A673 (cell line): ENCODE measurements at regions not wholly inside any gene's neighbourhood (a gene's known extent, or its start where the extent isn't known, plus 50 kb on each side); places are given as distances from the start of the nearest gene placed in this dataset.

Experiments used
- BruUV-seq: library from RNA; stranded (reverse); fragments of 400-500 nt; replicated peaks from 2 replicates; lab custom pipeline; 2021; lab: Mats Ljungman, UMichigan
- CTCF ChIA-PET: fragments of 300-600 bp; sonication (Branson Sonifier 250); formaldehyde crosslinking; loops from one replicate; lab custom pipeline; 2022; ENCODE audit warnings: antibody characterized with exemption; lab: Charles Lee
- POLR2A ChIA-PET: fragments of 300-600 bp; sonication (Branson Sonifier 250); formaldehyde crosslinking; loops from one replicate; lab custom pipeline; 2022; ENCODE audit warnings: antibody characterized with exemption; ENCODE audit not compliant: low non-redundant PET; lab: Charles Lee
- DNase-seq: peaks from one replicate; pipeline ENCODE4 v3.0.0-alpha.2; 2015; ENCODE audit warnings: low spot score
- H3K27ac ChIP-seq: fragments of 200-600 bp; sonication (generic); 2 replicates; pipeline ENCODE4 v1.5.1; 2016; ENCODE audit warnings: mixed run types, low read depth, mild to moderate bottlenecking, mixed read lengths, antibody characterized with exemption, low read length; ENCODE audit not compliant: poor library complexity, severe bottlenecking
- H3K27me3 ChIP-seq: fragments of 200-600 bp; sonication (generic); replicated peaks from 2 replicates; pipeline ENCODE4 v1.6.1; 2017; ENCODE audit warnings: mixed run types, low read depth, mild to moderate bottlenecking, mixed read lengths, antibody characterized with exemption, low read length; ENCODE audit not compliant: insufficient read depth, poor library complexity
- H3K36me3 ChIP-seq: fragments of 200-600 bp; sonication (generic); 2 replicates; pipeline ENCODE4 v1.6.1; 2016; ENCODE audit warnings: mixed run types, mild to moderate bottlenecking, mixed read lengths, antibody characterized with exemption, low read length; ENCODE audit not compliant: insufficient read depth, poor library complexity, severe bottlenecking
- H3K4me1 ChIP-seq: fragments of 200-600 bp; sonication (generic); 2 replicates; pipeline ENCODE4 v1.6.1; 2017; ENCODE audit warnings: mixed run types, mild to moderate bottlenecking, mixed read lengths, antibody characterized with exemption, low read length; ENCODE audit not compliant: insufficient read depth, poor library complexity, severe bottlenecking
- H3K4me3 ChIP-seq: fragments of 200-600 bp; sonication (generic); 2 replicates; pipeline ENCODE4 v1.5.1; 2016; ENCODE audit warnings: low read depth, mixed run types, mild to moderate bottlenecking, mixed read lengths, low read length; ENCODE audit not compliant: poor library complexity, severe bottlenecking
- H3K9me3 ChIP-seq: fragments of 200-600 bp; sonication (generic); 2 replicates; pipeline ENCODE4 v1.6.1; 2016; ENCODE audit warnings: mixed run types, low read depth, mild to moderate bottlenecking, mixed read lengths, antibody characterized with exemption, low read length; ENCODE audit not compliant: poor library complexity, severe bottlenecking
- EZH2 ChIP-seq: fragments of 200-600 bp; sonication (generic); IDR thresholded peaks from 2 replicates; pipeline ENCODE4 v1.6.1; 2017; ENCODE audit warnings: borderline replicate concordance, low read depth, mild to moderate bottlenecking, mixed read lengths, antibody characterized with exemption, low read length; ENCODE audit not compliant: poor library complexity, severe bottlenecking
- intact Hi-C: fragments of 100-400 bp; cut with micrococcal nuclease; formaldehyde crosslinking; loops from one replicate; pipeline ENCODE4 v1.10.0; 2022; ENCODE audit not compliant: unreplicated experiment
- TF ChIP-seq, protein P1 (sequence below): fragments of 300-800, 200-600 bp; sonication (generic); conservative IDR thresholded peaks from 2 replicates; pipeline ENCODE4 v1.5.1; 2017; ENCODE audit warnings: low read depth, mild to moderate bottlenecking, antibody characterized with exemption, low read length, moderate library complexity, mixed read lengths

DNA sequence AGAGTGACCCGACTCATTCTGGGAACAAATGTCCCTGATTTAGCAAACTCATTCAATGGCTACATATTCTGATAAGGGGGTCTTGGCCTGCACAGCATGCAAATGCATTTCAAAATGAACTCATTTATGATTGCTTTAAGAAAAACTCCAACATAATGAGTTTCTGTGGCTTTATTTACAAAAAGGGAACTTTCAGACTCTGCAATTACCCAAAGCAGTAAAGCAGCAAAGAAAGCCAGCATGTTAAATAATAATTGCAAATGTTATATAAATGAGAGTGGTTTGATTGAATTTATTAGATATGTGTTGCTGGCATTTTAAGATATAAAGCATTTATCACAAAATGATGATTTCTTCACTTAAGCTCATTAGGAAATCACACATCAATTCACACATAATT is 295.7 kb downstream of the FBXW7 start:
- TF ChIP-seq EZH2, result no peak
- TF ChIP-seq, protein P1, sequence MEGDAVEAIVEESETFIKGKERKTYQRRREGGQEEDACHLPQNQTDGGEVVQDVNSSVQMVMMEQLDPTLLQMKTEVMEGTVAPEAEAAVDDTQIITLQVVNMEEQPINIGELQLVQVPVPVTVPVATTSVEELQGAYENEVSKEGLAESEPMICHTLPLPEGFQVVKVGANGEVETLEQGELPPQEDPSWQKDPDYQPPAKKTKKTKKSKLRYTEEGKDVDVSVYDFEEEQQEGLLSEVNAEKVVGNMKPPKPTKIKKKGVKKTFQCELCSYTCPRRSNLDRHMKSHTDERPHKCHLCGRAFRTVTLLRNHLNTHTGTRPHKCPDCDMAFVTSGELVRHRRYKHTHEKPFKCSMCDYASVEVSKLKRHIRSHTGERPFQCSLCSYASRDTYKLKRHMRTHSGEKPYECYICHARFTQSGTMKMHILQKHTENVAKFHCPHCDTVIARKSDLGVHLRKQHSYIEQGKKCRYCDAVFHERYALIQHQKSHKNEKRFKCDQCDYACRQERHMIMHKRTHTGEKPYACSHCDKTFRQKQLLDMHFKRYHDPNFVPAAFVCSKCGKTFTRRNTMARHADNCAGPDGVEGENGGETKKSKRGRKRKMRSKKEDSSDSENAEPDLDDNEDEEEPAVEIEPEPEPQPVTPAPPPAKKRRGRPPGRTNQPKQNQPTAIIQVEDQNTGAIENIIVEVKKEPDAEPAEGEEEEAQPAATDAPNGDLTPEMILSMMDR, result no peak
- no TSS peak for BruUV-seq
- H3K27me3 ChIP-seq, result no peaks in the 10 kb centered on the region
- no peaks in the 10 kb centered on the region for H3K9me3 ChIP-seq
- H3K4me3 ChIP-seq, result no peak overlapping the region
- no peak for DNase-seq
- ChIA-PET POLR2A (no interaction called here), CTCF (no interaction called here)
- H3K27ac ChIP-seq, result no peak overlapping the region
- intact Hi-C loops, result no loop called here
- H3K36me3 ChIP-seq, result no peaks in the 10 kb centered on the region
- peaks cover 7% of the 10 kb centered on the region for H3K4me1 ChIP-seq

DNA sequence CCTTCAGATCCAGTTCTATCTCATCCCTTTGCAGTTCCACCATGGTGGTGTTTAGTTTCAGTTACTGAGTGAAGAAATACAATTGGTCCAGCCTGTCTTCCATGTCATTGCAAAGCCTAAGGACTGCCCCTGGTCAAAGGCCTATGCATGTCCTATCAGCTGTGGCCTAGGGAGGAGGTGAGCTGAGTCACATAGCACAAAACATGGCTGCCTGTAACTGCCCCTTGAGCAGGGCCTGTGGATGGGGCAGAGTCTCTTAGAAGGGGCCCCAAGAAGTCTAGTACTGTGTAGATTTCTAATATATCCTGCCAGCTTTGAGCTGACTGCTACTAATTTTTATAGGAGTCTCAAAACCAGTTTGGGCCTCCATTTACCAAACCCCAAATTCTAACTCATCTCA is 296.7 kb downstream of the FBXW7 start:
- Histone ChIP-seq H3K4me1 (peaks cover 7% of the 10 kb centered on the region), H3K36me3 (no peaks in the 10 kb centered on the region), H3K9me3 (no peaks in the 10 kb centered on the region), H3K27me3 (no peaks in the 10 kb centered on the region), H3K4me3 (no peak overlapping the region), H3K27ac (no peak overlapping the region)
- POLR2A ChIA-PET, result no interaction called here
- CTCF ChIA-PET, result no interaction called here
- no peak for DNase-seq
- no TSS peak for BruUV-seq
- TF ChIP-seq, protein P1, result no peak
- TF ChIP-seq EZH2, result no peak
- intact Hi-C loops, result no loop called here

DNA sequence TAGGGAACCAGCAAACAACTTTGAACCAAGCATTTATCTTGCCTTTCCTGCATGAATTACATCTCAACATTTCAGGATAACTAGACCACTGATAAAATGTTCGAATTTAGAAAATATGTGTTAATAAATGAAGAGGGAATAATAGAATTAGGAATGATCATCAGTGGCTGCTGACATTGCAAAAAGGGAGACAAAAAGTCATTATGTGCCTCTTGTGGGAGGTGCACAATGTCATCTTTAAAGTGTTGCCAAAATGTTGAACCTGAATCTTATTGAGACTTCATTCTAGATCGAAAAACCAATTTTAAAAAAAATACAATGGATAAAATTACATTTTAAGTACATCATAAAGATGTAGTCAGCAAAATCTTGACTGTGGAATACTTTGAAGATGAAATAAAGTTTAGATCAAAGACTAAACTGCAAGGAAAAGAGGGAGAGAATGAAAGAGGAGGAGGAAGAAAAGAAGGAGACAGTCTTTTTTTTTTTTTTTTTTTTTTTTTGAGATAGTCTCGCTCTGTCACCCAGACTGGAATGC is 299.3 kb downstream of the FBXW7 start:
- Histone ChIP-seq H3K4me3 (no peak overlapping the region), H3K27me3 (no peaks in the 10 kb centered on the region), H3K4me1 (no peaks in the 10 kb centered on the region), H3K9me3 (no peaks in the 10 kb centered on the region), H3K27ac (no peak overlapping the region), H3K36me3 (no peaks in the 10 kb centered on the region)
- POLR2A ChIA-PET, result no interaction called here
- no peak for DNase-seq
- CTCF ChIA-PET, result no interaction called here
- no TSS peak for BruUV-seq
- intact Hi-C loops, result no loop called here
- TF ChIP-seq EZH2, result no peak
- TF ChIP-seq, protein P1, result no peak
